Nephron (organoid): ENCODE measurements at regions not wholly inside any gene's neighbourhood (a gene's known extent, or its start where the extent isn't known, plus 50 kb on each side); places are given as distances from the start of the nearest gene placed in this dataset.

Source experiments
- H3K27ac Mint-ChIP-seq, 3 experiments: 2 replicates each; pipeline ENCODE4 v1.8.0; 2020; ENCODE audit warnings: mixed read lengths in 3 of 3, mild to moderate bottlenecking in 2 of 3, moderate library complexity in 1 of 3
- H3K27me3 Mint-ChIP-seq: 2 replicates; pipeline ENCODE4 v1.8.0; 2021; ENCODE audit warnings: low read depth, mild to moderate bottlenecking, moderate library complexity, mixed read lengths
- H3K36me3 Mint-ChIP-seq: 2 replicates; pipeline ENCODE4 v1.8.0; 2020; ENCODE audit warnings: low read depth, mixed read lengths
- H3K4me1 Mint-ChIP-seq: 2 replicates; pipeline ENCODE4 v1.8.0; 2020; ENCODE audit warnings: mixed read lengths
- H3K4me3 Mint-ChIP-seq, 3 experiments: 2 replicates each; pipeline ENCODE4 v1.8.0; 2020; ENCODE audit warnings: mild to moderate bottlenecking in 3 of 3, mixed read lengths in 3 of 3, moderate library complexity in 2 of 3
- H3K9me3 Mint-ChIP-seq: 2 replicates; pipeline ENCODE4 v1.8.0; 2020; ENCODE audit warnings: mixed read lengths
- TF ChIP-seq, protein P1 (sequence below), 3 experiments: fragments of 200-600 bp; sonication (generic); IDR thresholded peaks; one replicate each; pipeline ENCODE4 v1.5.0; 2021; ENCODE audit warnings: antibody characterized with exemption in 3 of 3; ENCODE audit not compliant: unreplicated experiment in 3 of 3

DNA sequence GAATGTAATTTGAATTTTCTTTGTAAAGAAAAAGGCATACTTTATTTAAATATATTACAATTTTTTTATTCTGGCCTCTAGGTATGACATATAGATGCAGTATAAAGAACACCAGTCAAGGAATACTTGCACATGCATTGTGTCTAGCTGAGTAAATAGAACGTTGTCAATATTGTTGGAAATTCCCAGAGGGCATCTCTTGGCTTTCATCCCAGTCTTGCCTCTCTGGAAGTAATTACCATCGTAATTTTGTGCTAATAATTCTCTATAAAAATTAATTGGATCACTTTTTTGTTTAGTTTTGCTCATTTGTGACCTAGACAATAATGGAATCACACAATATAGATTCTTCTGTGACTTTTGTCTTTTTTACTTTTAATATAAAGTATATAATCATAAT is 1052.3 kb upstream of the CELF2 start:
- TF ChIP-seq, protein P1, sequence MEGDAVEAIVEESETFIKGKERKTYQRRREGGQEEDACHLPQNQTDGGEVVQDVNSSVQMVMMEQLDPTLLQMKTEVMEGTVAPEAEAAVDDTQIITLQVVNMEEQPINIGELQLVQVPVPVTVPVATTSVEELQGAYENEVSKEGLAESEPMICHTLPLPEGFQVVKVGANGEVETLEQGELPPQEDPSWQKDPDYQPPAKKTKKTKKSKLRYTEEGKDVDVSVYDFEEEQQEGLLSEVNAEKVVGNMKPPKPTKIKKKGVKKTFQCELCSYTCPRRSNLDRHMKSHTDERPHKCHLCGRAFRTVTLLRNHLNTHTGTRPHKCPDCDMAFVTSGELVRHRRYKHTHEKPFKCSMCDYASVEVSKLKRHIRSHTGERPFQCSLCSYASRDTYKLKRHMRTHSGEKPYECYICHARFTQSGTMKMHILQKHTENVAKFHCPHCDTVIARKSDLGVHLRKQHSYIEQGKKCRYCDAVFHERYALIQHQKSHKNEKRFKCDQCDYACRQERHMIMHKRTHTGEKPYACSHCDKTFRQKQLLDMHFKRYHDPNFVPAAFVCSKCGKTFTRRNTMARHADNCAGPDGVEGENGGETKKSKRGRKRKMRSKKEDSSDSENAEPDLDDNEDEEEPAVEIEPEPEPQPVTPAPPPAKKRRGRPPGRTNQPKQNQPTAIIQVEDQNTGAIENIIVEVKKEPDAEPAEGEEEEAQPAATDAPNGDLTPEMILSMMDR (IDR thresholded peaks at IDR 0.05; ENCODE audit: unreplicated experiment in 3 of 3) = no peak
- Mint-ChIP-seq H3K4me3 (no peak overlapping the region), H3K36me3 (no peaks in the 10 kb centered on the region), H3K4me1 (no peaks in the 10 kb centered on the region), H3K27ac (no peak overlapping the region), H3K9me3 (peaks cover 4% of the 10 kb centered on the region), H3K27me3 (no peaks in the 10 kb centered on the region)

DNA sequence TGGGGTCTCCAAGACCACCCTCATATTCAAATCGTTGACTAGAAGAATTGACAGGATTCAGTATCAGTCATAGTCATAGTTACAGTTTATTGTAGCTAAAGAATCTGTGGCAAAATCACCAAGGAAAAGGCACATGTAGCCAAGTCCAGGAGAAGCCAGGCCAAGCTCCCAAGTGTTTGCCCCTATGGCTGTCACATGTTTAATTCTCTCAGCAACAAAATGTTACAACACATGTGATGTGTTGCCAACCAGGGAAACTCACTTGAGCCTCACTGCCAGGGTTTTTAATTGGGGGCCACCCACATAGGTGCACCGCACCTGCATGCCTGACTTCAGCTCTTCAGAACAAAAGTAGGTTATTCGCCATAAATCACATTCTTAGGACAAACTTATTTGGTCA is 1030.9 kb upstream of the CELF2 start:
- TF ChIP-seq, protein P1 (IDR thresholded peaks at IDR 0.05; ENCODE audit: unreplicated experiment in 3 of 3) = no peak
- no peak overlapping the region for H3K4me3 Mint-ChIP-seq
- H3K27ac Mint-ChIP-seq = no peak overlapping the region
- no peaks in the 10 kb centered on the region for H3K27me3 Mint-ChIP-seq
- peaks cover 8% of the 10 kb centered on the region for H3K36me3 Mint-ChIP-seq
- H3K4me1 Mint-ChIP-seq = peaks cover 5% of the 10 kb centered on the region
- peaks cover 8% of the 10 kb centered on the region for H3K9me3 Mint-ChIP-seq

DNA sequence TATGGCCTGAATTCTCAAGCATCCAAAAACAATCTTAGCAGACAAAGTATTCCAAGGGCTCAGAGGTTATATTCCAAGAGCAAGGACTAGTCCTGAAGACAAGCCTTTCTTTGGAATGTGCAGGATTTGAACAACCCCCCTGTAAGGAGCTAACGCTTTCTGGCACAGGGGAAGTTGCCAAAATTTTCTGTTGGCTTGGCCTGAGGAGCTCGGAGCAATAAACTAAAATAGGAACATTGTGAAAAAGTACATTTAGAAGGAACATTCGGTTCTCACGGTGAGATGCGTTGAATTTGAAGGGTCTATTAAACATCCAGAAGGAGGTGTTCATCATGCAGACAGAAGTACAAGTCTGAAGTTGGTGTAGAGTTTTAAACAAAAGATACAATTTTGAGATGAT is 1030.5 kb upstream of the CELF2 start:
- Mint-ChIP-seq H3K36me3 (peaks cover 8% of the 10 kb centered on the region), H3K9me3 (peaks cover 8% of the 10 kb centered on the region), H3K27ac (no peak overlapping the region), H3K27me3 (no peaks in the 10 kb centered on the region), H3K4me1 (peaks cover 5% of the 10 kb centered on the region), H3K4me3 (no peak overlapping the region)
- TF ChIP-seq, protein P1 (IDR thresholded peaks at IDR 0.05; ENCODE audit: unreplicated experiment in 3 of 3) = no peak

DNA sequence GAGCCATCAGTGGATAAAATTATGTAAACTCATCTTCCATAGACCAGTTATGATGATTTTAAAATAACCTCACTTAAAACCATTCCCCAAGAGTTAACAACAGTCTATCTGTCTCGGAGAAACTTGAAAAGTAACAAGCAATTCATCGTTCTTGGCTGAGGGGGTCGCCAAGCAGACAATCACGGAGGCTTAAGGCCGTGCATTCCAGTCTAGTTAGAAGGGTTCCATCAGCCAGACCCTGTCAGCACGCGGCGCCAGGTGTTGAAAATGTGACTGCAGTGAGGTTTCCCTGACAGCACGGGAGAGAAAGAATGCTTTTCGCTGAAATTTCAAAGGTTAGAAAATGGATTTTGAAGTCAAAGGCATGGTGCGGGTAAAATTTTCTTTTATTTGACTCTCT is 1025.0 kb upstream of the CELF2 start:
- H3K27ac Mint-ChIP-seq = peak overlapping the region in 1 of 3 experiments; percentile 57
- no peaks in the 10 kb centered on the region for H3K9me3 Mint-ChIP-seq
- peaks cover 10% of the 10 kb centered on the region for H3K4me1 Mint-ChIP-seq
- peaks cover 4% of the 10 kb centered on the region for H3K27me3 Mint-ChIP-seq
- H3K4me3 Mint-ChIP-seq = no peak overlapping the region
- TF ChIP-seq, protein P1 (IDR thresholded peaks at IDR 0.05; ENCODE audit: unreplicated experiment in 3 of 3) = no peak
- no peaks in the 10 kb centered on the region for H3K36me3 Mint-ChIP-seq

DNA sequence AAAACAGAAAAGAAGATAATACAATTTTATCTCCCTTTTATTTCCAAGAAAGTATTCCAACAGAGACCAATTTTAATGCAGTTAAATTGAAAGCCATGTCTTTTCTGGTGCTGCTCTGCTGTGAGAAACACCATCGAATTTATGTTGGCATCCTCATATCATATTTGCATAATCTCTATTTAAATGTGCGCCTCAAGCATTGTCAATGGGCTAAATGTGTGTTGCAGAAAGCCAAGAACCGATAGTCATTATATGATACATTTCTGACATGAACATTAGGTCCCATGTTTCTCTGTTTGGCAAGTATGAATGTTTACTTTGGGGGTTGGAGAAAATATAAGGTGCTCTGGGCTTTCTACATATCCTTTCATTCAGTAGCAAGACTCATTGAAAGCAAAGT is 1023.5 kb upstream of the CELF2 start:
- peaks cover 2% of the 10 kb centered on the region for H3K9me3 Mint-ChIP-seq
- peaks cover 10% of the 10 kb centered on the region for H3K4me1 Mint-ChIP-seq
- H3K36me3 Mint-ChIP-seq = no peaks in the 10 kb centered on the region
- peaks cover 4% of the 10 kb centered on the region for H3K27me3 Mint-ChIP-seq
- TF ChIP-seq, protein P1 (IDR thresholded peaks at IDR 0.05; ENCODE audit: unreplicated experiment in 3 of 3) = no peak
- H3K4me3 Mint-ChIP-seq = no peak overlapping the region
- H3K27ac Mint-ChIP-seq = no peak overlapping the region

DNA sequence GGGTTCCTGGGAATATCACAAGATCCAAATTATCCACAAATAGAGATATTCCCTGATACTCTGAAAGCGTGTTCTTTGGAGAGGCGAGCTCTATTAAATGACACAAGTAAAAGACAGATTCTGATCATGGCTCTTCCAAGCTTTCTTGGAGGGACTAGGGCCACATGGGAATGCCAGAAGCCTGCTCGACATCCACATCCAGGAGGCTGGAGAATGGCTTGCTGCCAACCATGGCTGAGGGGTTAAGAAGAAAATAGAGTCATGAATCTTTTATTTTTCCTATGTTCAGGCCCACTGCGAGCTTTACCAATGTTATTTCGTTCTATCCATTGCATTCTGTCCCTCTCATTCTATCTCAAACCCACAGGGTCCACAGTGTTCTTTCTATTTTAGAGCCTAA is 1018.0 kb upstream of the CELF2 start:
- Mint-ChIP-seq H3K4me3 (no peak overlapping the region), H3K36me3 (no peaks in the 10 kb centered on the region), H3K4me1 (no peaks in the 10 kb centered on the region), H3K27me3 (no peaks in the 10 kb centered on the region), H3K9me3 (peaks cover 2% of the 10 kb centered on the region), H3K27ac (no peak overlapping the region)
- TF ChIP-seq, protein P1 (IDR thresholded peaks at IDR 0.05; ENCODE audit: unreplicated experiment in 3 of 3) = no peak
